Urothelium cell line (cell line): ENCODE measurements at regions not wholly inside any gene's neighbourhood (a gene's known extent, or its start where the extent isn't known, plus 50 kb on each side); places are given as distances from the start of the nearest gene placed in this dataset.

Source experiments
- DNase-seq: peaks from one replicate; pipeline ENCODE4 v3.0.0; 2011; ENCODE audit warnings: low spot score, mixed read lengths
- FAIRE-seq: peaks from 2 replicates; lab custom pipeline; 2011; peaks lifted over from hg19 to GRCh38; lab: Jason Lieb, UNC

DNA sequence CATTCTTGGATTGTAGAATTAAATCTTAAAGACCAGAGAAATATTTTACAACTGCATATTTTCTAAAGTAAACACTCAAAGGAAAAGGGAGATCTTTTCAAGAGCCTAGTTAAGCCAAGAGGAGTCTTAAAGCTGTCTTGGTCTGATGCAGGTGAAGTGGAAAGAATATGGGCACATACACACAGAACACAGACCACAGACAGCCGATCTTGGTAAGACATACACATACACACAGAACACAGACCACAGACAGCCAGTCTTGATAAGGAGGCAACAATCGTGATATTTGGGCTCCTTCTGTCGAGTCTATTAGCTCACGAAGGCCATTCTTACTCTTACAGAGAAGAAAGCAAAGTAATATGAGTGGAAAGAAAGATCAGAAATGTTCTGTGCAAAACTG is 1153.9 kb upstream of the TMPRSS15 start:
- FAIRE-seq (no peak), DNase-seq (no peak)

DNA sequence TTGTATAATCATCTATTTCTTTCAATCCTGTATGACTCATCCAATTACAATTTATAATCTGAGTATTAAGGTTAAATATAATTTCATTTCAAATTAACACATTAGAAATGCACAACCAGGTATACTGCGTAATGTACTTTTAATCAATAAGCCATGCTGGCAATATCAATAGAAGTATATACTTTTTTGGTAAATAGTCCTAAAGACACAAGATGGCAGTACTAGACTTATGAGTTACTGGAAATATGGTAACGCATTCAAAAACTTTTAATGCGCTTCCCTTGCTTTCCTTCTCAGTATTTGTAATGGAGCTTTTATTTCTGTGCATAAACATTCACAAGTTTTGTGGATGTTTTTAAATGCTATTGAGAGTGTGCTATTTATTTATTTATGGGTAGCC is 1162.0 kb upstream of the TMPRSS15 start:
- DNase-seq (no peak), FAIRE-seq (no peak)

DNA sequence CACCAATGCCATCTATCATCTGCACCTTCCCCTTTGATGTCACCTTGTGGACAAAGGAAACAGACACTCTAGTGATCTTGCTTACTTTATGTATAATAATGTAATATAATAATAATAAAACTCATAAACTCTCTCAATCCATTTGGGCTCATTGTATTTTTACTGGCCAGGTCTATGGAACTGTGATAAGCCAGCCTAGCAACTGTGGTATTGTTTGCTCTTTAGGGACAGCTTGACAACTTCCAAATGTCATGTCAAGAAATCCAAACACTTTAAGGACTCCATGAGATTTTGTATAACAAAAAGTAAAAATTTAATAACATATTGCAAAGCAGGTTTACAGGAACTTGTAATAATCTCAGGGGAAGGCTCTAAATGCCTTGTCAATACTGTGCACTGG is 1163.4 kb upstream of the TMPRSS15 start:
- FAIRE-seq: no peak
- DNase-seq: no peak

DNA sequence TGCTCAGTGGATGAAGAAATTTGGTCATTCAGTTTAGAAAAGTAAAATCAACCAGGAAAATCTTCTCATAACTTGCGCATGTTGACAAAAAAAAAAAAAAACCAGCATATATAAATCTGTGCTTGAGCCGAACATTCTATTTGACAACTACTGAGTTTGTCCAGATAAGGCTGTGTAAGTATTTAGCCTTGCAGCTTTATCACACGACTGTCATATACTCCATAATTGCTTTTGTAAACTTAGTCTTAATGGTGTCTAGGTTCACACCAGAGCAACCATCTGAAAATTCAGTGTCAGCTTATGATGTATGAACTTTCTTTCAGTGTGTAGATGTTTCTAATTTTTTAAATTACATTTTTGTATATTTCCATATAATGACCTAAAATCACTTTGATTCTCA is 1173.8 kb upstream of the TMPRSS15 start:
- FAIRE-seq (no peak), DNase-seq (no peak)

DNA sequence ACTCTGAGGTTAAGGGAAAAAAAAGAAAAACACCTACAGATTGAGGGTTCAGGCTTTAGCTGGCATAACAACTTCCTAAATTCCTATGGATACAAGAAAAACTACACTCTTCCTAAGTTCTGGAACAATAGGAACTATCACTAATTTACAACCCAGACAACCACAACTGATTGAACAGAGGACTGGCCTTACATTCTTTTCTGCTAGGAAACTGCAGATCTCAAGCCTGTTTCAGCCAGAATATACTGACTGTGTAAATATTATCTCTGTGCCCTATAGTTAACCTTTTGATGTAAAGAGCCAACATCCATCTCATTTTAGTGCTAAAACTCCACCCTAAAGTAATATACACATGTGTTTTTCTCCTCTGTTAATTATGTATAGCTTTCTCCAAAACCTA is 1186.5 kb upstream of the TMPRSS15 start:
- FAIRE-seq (no peak), DNase-seq (no peak)

DNA sequence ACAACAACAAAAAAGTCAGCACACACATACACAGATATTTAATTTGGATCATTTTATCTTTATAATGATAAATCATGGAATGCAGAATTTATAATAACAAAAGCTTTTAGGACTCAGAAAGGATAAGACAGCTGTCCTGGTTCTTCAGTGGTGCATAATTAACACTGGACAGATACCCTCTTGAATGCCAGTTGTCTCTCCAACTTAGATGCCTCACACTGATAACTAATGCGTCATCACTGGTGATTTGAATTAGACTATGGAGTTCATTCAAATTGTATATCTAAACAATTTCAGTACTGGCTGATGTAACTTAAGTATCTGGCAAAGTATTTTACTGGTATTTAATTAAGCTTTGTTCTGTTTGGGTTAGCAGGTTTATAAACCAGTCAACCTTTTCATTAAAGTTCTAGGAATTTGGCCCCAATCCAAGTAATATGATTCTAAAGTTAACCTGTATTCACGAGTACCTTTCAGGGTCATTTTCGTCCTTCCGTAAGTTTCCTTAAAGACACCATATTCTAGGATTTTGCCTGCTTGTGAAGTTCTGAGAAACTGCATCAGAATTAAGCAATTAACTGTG is 1199.5 kb upstream of the TMPRSS15 start:
- DNase-seq: no peak
- no peak for FAIRE-seq

DNA sequence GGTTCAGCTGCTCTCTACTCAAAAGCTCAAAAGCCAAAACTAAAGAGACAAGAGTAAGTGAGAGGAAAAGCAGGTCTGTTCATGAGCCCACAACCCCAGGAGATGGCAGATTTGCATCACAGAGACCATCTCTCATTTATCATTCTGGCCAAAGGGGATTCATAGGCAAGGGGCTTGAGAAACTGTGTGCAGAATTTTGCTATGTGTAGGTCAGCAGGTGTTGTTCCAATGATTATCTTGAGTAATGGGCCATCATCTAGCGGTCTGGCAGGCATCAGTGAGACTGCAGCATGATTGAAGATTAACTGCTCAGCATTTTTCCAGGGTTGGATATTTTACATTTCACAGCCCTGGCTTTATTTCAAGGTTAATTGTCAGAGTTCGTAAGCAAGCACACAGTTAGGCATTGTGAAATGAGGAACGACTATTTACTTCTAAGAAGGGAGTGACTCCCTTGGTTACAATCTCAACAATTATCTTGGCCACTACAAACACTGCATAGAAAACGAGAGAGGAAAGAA is 1204.6 kb upstream of the TMPRSS15 start:
- FAIRE-seq (no peak), DNase-seq (no peak)

DNA sequence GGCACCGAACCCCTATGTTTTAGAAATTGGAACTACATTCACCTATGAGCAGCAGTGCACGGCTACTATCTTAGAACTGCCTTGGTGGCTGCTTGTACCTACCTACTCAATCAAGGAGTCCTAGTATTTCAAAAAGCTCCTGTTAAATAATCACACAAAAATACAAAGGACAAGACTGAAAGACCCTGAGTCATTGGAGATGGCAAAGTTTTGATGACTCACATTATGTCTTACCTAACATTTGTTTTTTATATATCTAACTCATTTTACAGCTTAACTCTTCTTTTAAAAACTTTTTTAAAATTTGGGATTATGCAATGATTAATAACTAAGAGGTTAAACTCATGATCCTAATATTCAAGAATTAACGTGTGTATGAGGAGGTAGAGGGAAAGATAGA is 1206.0 kb upstream of the TMPRSS15 start:
- FAIRE-seq: no peak
- DNase-seq: no peak

DNA sequence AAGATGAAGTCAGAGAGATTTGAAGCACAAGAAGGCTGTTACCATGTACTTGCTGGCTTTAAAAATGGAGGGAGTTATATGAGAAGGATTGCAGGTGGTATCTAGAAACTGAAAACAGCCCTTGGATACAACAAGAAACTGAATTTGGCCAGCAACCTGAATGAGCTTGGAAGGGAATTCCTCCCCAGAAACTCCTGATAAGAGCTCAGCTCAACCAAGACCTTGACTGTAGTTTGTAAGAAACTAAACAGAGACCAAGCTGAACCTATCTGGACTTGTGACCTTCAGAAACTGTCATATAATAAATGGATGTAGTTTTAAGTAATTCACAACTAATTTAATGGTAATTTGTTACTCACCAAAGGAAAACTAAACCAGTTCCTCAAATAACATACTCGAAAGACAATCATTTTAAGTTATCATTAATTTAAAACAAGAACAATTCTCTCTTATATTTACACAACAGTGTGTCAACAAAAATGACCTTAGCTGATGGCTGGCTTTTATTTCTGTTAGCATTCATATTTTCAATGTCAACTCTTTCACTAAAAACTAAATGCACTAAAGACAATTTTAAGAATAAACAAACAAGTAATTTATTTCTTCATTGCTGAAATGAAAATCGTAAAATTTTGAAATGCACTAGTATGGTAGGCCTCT is 1218.4 kb upstream of the TMPRSS15 start:
- DNase-seq (no peak), FAIRE-seq (no peak)

DNA sequence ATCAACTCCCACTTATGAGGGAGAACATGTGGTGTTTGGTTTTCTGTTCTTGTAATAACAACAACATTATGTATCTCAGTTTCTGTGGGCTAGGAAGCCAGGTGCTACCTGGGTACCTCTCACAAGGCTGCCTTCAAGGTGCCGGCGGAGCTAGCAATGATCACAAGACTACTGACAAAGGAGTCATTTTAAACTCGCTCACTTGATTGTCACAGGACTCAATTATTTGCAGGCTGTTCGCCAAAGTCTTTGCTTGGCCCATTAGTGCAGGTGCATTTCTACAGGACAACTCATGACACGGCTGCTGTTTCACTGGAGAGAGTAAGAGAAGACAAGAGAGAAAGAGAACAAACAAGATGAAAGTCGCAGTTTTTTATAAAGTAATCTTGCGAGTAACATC is 1237.4 kb upstream of the TMPRSS15 start:
- no peak for FAIRE-seq
- DNase-seq: no peak

DNA sequence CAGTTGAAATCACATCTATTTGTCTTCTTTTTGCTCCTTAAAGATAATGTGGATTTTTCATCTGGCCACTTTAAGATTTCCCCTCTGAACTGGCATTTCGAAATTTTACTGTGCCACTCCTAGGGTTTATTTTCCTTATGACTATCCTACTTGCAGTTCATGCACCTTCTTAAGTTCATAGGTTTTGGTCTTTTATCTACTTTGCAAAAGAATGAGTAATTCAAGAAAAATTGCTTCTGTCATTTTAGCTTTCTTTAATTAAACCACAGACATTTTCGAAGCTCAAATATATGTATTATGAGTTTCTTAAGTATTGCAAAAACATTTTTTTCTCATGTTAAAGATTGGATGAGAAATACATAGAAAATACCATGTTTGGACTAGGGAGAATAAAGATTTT is 1244.8 kb upstream of the TMPRSS15 start:
- DNase-seq (no peak), FAIRE-seq (no peak)

DNA sequence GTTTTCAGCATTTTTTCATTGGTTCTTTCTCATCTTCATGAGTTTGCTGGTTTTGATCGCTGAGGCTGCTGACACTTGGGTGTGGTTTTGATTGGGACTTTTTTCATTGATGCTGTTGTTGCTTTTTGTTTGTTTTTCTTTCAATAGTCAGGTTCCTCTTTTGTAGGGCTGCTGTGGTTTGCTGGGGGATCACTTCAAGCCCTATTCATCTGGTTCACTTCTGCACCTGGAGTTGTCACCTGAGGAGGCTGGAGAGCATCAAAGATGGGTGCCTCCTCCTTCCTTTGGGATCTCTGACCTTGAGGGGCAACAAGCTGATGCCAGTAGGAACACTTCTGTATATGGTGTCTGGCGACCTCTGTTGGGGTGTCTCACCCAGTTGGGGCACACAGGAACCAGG is 1279.9 kb upstream of the TMPRSS15 start:
- DNase-seq: no peak
- no peak for FAIRE-seq

DNA sequence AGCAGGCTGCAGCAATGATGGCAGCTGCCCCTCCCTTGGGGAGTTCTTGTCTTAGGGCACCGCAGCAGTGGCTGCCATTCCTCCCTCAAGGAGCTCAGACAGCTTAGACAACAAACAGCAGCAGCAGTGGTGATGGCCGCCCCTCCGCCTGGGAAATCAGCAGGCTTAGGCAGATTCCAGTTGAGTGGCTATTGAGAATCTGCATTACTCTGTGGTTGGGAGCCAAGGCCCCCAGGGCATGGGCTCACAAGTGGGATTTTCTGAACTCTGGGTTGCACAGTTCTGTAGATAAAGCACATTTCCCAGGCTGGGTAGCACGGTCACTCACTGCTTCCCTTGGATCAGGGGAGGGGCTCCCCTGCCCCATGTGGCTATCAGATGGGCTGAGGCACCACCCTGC is 1280.7 kb upstream of the TMPRSS15 start:
- DNase-seq: no peak
- FAIRE-seq: no peak

DNA sequence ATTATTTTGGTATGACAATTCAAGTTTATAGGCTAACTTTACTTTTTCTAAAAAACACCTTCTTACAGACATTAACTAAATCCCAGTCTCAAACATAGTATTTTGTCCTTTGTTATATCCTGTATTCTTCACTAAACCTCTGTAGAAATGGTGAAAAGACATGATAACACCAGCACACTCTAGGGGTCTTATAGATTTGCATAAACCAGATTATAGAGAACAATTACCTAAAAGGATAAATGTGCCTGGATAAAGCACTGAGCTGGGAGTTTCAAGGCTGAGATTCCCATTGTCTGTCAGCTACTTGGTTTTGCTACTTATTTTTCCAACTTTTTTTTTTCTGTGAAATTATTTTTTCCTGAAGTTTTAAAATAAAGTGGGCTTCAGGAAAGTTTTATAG is 1288.6 kb upstream of the TMPRSS15 start:
- DNase-seq: no peak
- FAIRE-seq: no peak

DNA sequence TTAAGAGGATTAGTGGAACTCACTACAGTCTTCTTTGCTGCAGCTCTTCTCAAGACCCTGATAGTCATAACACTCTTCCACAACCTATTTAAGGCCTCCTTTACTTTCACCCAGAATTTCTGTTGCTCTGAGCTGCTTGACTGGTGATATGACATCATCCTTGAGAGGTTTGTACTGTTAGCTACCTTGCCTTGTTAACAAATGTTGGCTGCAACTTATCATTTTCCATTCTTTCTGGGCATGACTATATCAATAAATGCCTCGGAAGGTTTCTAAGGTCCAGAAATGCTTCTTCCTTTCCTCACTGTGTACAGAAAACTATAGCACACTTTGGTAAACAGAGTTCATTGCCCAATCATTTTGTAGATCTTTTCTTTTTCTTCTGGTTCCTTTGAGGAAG is 1292.2 kb upstream of the TMPRSS15 start:
- FAIRE-seq (no peak), DNase-seq (no peak)

DNA sequence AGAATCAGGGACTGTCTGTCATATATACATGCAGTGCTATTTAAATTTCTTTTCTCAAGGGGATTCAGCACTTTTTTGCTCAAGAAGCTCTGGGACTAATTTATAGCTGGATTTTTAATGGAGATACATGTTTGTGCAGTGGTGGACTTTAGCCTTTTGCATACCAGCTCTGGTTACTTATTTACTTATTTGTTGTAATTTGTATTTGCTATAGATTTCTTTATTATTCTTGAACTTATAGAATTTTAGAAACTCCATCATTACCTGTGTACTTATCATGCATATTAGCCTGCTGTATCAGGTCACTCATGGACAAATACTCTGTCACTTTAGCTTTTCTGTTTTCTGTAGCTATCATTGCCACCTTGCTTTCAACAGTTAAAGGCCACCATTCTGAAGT is 1296.9 kb upstream of the TMPRSS15 start:
- DNase-seq (no peak), FAIRE-seq (no peak)

DNA sequence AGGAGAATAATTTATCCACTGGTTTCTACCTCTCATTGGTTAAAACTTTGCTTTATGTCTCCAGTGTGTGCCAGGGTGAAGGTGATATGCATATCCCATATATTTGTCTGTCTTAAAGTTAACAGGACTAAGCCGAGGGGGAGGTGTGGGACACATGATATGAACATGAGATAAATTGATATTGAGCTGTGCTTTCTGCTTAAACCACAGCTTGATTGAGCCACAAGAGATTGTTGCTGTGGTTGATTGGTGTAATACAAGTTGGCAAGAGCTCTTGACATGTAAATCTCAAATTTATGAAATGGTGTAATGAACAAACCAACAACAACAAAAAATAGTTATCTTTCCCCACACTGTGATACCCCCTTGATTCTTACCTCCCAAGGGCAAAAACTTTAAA is 1295.5 kb upstream of the NCAM2 start:
- FAIRE-seq (no peak), DNase-seq (no peak)

DNA sequence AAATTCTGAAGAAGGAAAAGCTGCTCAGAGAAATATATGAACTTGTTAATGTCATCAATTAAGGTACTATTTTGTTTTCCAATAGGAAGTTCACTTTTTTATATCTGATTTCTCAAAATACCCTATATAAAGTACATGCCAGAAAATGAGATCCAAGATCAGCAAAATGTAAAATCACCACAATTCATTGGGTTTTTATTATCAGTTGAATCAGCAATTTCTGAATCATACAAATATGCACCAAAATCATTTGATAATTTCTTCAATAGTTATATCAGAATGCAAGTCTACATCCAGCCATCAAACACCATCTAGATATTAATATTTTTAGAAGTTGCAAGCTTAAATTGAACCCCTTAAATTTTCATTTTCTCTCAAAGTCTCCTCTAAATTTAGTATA is 1293.4 kb upstream of the NCAM2 start:
- no peak for FAIRE-seq
- DNase-seq: no peak

DNA sequence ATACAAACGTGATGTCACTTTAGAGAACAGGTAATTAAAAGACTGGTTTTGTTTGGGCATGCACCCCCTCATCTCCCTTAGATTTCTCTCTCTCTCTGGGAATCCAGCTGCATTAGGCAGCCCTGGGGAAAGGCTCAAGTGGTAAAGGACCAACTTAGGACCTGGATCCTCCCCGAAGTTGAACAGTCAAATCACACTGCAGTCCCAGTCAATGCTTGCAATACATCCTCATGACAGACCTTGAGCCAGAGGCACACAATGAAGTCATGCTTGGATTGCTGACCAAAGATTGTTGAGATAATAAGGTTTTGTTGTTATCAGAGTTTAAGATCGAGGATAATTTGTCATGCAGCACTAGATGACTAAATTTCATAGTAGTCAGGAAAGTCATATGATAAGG is 1285.8 kb upstream of the NCAM2 start:
- DNase-seq: no peak
- no peak for FAIRE-seq

DNA sequence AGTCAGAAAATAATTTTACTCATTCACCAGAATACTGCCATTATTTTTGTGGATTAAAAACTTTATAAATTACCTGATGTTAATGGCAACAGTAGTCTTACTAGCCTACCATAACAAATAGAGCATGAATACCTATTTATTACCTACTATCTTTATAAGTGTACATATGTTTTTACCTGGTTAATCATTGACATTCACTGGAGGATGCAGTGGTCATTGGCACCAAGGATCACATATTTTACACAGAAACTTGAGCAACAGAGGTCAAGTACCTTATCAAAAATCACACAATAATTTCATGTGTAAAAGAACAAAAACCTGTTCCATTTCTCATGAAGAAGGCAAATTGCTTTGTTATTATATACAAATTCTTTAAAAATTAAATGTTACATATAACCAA is 1284.9 kb upstream of the NCAM2 start:
- FAIRE-seq (no peak), DNase-seq (no peak)

DNA sequence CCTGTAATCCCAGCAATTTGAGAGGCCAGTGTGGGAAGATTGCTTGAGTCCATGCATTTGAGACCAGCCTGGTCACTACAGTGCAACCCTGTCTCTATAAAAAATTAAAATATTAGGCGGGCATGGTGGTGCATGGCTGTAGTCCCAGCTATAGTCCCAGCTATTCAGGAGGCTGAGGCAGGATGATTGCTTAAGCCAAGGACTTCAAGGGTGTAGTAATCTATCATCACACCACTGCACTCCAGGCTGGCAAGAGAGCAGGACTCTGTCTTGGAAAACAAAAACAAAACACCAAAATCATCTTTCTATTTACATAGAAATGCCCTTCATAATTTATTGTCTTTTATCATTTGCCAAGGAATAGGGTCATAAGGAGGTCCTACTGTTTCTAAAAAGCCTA is 1274.1 kb upstream of the NCAM2 start:
- DNase-seq: no peak
- FAIRE-seq: no peak

DNA sequence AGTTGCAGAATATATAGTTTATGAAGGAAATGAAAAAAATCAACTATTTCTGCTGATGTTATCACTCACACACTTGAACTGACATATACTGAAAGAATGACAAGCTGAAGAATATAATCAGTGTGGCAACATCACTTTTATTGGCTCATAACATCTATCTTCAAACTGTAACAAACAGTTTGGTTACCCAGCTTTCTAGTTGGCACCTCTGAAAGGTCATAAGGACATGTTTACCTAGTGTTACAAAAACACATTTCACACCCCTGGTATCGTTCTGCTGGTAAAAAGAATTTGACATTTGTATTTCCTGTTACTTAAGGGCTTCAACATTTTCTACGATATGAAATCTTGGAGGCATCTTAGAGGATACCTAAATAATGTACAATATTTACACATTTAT is 1267.0 kb upstream of the NCAM2 start:
- DNase-seq: no peak
- no peak for FAIRE-seq

DNA sequence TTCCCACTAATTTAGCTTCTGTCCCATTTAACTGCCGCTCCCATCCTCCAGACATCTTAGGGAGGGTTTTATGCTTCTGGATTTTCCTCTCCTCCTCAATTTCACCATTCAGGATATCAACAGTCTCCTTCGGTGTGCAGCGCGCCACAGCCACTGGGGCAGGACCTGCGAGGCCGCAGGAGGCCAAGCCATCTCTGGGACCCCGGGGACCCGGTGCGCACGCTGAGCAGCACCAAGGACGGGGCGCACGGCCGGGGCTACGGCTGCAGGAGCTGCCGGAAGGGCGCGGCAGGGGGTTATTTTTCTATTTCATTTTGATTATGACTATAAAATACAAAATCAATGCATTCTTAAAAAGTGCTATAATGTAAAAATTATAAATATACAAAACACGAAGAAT is 1238.4 kb upstream of the NCAM2 start:
- FAIRE-seq: no peak

More for the DNA sequence above, 1238.4 kb upstream of the NCAM2 start:
- DNase-seq: no peak
